Endothelial cell of umbilical vein (primary cell): ENCODE measurements at regions not wholly inside any gene's neighbourhood (a gene's known extent, or its start where the extent isn't known, plus 50 kb on each side); places are given as distances from the start of the nearest gene placed in this dataset.

Experiments
- BruUV-seq: library from RNA; stranded (reverse); fragments of 400-500 nt; replicated peaks from 2 replicates; lab custom pipeline; 2021; lab: Mats Ljungman, UMichigan
- CTCF ChIA-PET: fragments of 300-600, 350-600 bp; sonication (Branson Sonifier 250); formaldehyde crosslinking; loops from one replicate; lab custom pipeline; 2021; ENCODE audit warnings: antibody characterized with exemption, inconsistent platforms; lab: Charles Lee
- POLR2A ChIA-PET: fragments of 300-600, 350-600 bp; sonication (Branson Sonifier 250); formaldehyde crosslinking; loops from one replicate; lab custom pipeline; 2021; ENCODE audit warnings: antibody characterized with exemption, inconsistent platforms; lab: Charles Lee
- DNase-seq: peaks from one replicate; pipeline ENCODE4 v3.0.0-alpha.2; 2011; ENCODE audit warnings: low read depth, low spot score
- FAIRE-seq: peaks from 2 replicates; lab custom pipeline; 2011; peaks lifted over from hg19 to GRCh38; lab: Jason Lieb, UNC
- H2AFZ ChIP-seq: 2 replicates; pipeline ENCODE4 v1.6.0; 2012; ENCODE audit warnings: low read depth, low read length, control low read depth, inconsistent platforms
- H3K27ac ChIP-seq: 2 replicates; pipeline ENCODE4 v1.5.1; 2011; ENCODE audit warnings: low read depth, mild to moderate bottlenecking, control low read depth, low read length, moderate library complexity; ENCODE audit not compliant: insufficient read depth
- H3K27me3 ChIP-seq, 2 experiments: 2 replicates each; pipeline versions ENCODE4 v1.6.0 to v1.6.1; 2011; ENCODE audit warnings: low read length in 2 of 2, mixed read lengths in 1 of 2; ENCODE audit not compliant: control insufficient read depth in 2 of 2, insufficient read depth in 2 of 2
- H3K36me3 ChIP-seq, 2 experiments: 2 replicates in 1 of 2; 3 replicates in 1 of 2; pipeline ENCODE4 v1.5.1; 2011; ENCODE audit warnings: low read length in 2 of 2, mild to moderate bottlenecking in 1 of 2, moderate library complexity in 1 of 2; ENCODE audit not compliant: control insufficient read depth in 2 of 2, insufficient read depth in 2 of 2; ENCODE audit errors: extremely low read depth in 1 of 2
- H3K4me1 ChIP-seq: 3 replicates; pipeline ENCODE4 v1.5.1; 2011; ENCODE audit warnings: mild to moderate bottlenecking, low read length; ENCODE audit not compliant: control insufficient read depth, insufficient read depth; ENCODE audit errors: extremely low read depth
- H3K4me2 ChIP-seq: 2 replicates; pipeline ENCODE4 v1.6.1; 2011; ENCODE audit warnings: low read length, control low read depth, mixed read lengths; ENCODE audit not compliant: insufficient read depth
- H3K4me3 ChIP-seq, 3 experiments: fragments of 200-600 bp in 1 of 3; sonication (generic), shearing (Covaris generic) in 1 of 3; replicated peaks in 1 of 3; 2 replicates each; pipeline ENCODE4 v1.5.1; 2011 to 2016; ENCODE audit warnings: control low read depth in 3 of 3, low read length in 3 of 3, mild to moderate bottlenecking in 2 of 3, inconsistent platforms in 1 of 3, low read depth in 1 of 3, moderate library complexity in 1 of 3; ENCODE audit not compliant: insufficient read depth in 1 of 3
- H3K79me2 ChIP-seq: 2 replicates; pipeline ENCODE4 v1.6.0; 2012; ENCODE audit warnings: low read length, inconsistent platforms; ENCODE audit not compliant: control insufficient read depth, insufficient read depth
- H3K9ac ChIP-seq: replicated peaks from 2 replicates; pipeline ENCODE3; 2011; ENCODE audit warnings: low read length, control low read depth; ENCODE audit not compliant: insufficient read depth; ENCODE audit errors: extremely low read depth
- H3K9me1 ChIP-seq: replicated peaks from 3 replicates; pipeline ENCODE4 v1.6.0; 2011; ENCODE audit warnings: mild to moderate bottlenecking, low read length; ENCODE audit not compliant: control insufficient read depth, insufficient read depth; ENCODE audit errors: extremely low read depth
- H3K9me3 ChIP-seq: replicated peaks from 2 replicates; pipeline ENCODE4 v1.5.1; 2012; ENCODE audit warnings: low read length, inconsistent platforms; ENCODE audit not compliant: control insufficient read depth, insufficient read depth
- H4K20me1 ChIP-seq: replicated peaks from 2 replicates; pipeline ENCODE3; 2011; ENCODE audit warnings: mild to moderate bottlenecking, low read length; ENCODE audit not compliant: control insufficient read depth, insufficient read depth; ENCODE audit errors: extremely low read depth
- EZH2 ChIP-seq: IDR thresholded peaks from 2 replicates; pipeline ENCODE4 v1.6.1; 2012; ENCODE audit warnings: borderline replicate concordance, low read depth, mild to moderate bottlenecking, moderate library complexity, low read length, inconsistent platforms; ENCODE audit not compliant: severe bottlenecking
- FOS ChIP-seq: IDR thresholded peaks from 2 replicates; pipeline ENCODE4 v1.6.1; 2011; ENCODE audit warnings: mild to moderate bottlenecking, low read length, moderate library complexity, borderline replicate concordance; ENCODE audit not compliant: insufficient read depth
- GATA2 ChIP-seq: IDR thresholded peaks from 2 replicates; pipeline ENCODE4 v1.7.0; 2011; ENCODE audit warnings: low read depth, mild to moderate bottlenecking, moderate library complexity, mixed read lengths, low read length; ENCODE audit not compliant: insufficient read length, insufficient read depth
- JUN ChIP-seq: IDR thresholded peaks from 2 replicates; pipeline ENCODE4 v1.6.1; 2011; ENCODE audit warnings: borderline replicate concordance, low read depth; ENCODE audit not compliant: insufficient read length, insufficient read depth
- MYC ChIP-seq: IDR thresholded peaks from one replicate; pipeline ENCODE4 v1.6.1; 2011; ENCODE audit warnings: mild to moderate bottlenecking, low read depth, low read length
- POLR2A ChIP-seq: IDR thresholded peaks from 2 replicates; pipeline ENCODE4 v1.6.1; 2012; ENCODE audit warnings: low read depth, mild to moderate bottlenecking, control low read depth, low read length
- POLR2AphosphoS5 ChIP-seq: IDR thresholded peaks from 2 replicates; pipeline ENCODE4 v1.6.1; 2012; ENCODE audit warnings: low read depth, mild to moderate bottlenecking, control low read depth, low read length, moderate library complexity; ENCODE audit not compliant: insufficient read depth
- dilution Hi-C: fragments of 300-500 bp; cut with MboI; formaldehyde crosslinking; loops from one replicate; pipeline ENCODE4 v1.15.0; 2019; ENCODE audit warnings: low sequenced_read_pairs; ENCODE audit not compliant: extremely low pct_ligation_motif_present
- intact Hi-C: fragments of 100-400 bp; cut with micrococcal nuclease; formaldehyde crosslinking; loops from one replicate; pipeline ENCODE4 v1.10.0; 2022
- TF ChIP-seq, protein P1 (sequence below): IDR thresholded peaks from 2 replicates; pipeline ENCODE4 v1.6.1; 2011; ENCODE audit not compliant: insufficient read depth, insufficient read length
- TF ChIP-seq, protein P2 (sequence below), 2 donors: IDR thresholded peaks; 1 replicate in 1 of 2; 2 replicates in 1 of 2; pipeline ENCODE4 v1.5.1; 2011; ENCODE audit warnings: low read length in 2 of 2, mild to moderate bottlenecking in 2 of 2, moderate library complexity in 2 of 2, control low read depth in 1 of 2, inconsistent platforms in 1 of 2, low read depth in 1 of 2; ENCODE audit not compliant: insufficient read depth in 1 of 2; ENCODE audit errors: extremely low read depth in 1 of 2

DNA sequence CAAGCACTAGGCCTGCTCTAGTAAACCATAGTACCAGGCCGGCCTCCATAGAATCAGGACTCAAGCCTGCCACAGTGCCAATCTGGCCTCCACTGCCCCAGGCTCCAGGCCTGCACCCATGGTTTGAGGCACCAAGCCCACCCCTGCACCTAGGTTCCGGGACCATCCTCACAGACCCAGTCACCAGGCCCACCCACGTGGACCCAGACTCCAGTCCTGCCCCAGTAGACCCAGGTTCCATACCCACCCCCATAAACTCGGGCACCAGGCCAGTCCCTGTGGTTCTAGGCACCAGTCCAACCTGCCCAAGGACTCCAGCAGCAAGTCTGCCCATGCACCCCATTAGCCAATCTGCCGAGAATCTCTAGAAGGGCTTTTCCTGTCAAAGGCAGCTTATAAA is 501.8 kb upstream of the TMPO start:
- H3K4me1 ChIP-seq: no peaks in the 10 kb centered on the region
- H4K20me1 ChIP-seq: no peaks in the 10 kb centered on the region
- DNase-seq (no peak), FAIRE-seq (no peak)
- ChIA-PET CTCF (no interaction called here), POLR2A (no interaction called here)
- H2AFZ ChIP-seq: no peak overlapping the region
- H3K9me3 ChIP-seq: no peaks in the 10 kb centered on the region
- no peaks in the 10 kb centered on the region for H3K27me3 ChIP-seq
- BruUV-seq: no TSS peak
- no peak overlapping the region for H3K27ac ChIP-seq
- no peaks in the 10 kb centered on the region for H3K36me3 ChIP-seq
- intact Hi-C loops: no loop called here
- H3K4me2 ChIP-seq: no peak overlapping the region
- no peaks in the 10 kb centered on the region for H3K79me2 ChIP-seq
- H3K9ac ChIP-seq: no peak overlapping the region
- H3K4me3 ChIP-seq: no peak overlapping the region
- TF ChIP-seq, protein P1, sequence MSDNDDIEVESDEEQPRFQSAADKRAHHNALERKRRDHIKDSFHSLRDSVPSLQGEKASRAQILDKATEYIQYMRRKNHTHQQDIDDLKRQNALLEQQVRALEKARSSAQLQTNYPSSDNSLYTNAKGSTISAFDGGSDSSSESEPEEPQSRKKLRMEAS: no peak
- TF ChIP-seq POLR2AphosphoS5 (no peak), JUN (no peak), MYC (no peak), EZH2 (no peak), POLR2A (no peak), FOS (no peak), GATA2 (no peak)
- TF ChIP-seq, protein P2, sequence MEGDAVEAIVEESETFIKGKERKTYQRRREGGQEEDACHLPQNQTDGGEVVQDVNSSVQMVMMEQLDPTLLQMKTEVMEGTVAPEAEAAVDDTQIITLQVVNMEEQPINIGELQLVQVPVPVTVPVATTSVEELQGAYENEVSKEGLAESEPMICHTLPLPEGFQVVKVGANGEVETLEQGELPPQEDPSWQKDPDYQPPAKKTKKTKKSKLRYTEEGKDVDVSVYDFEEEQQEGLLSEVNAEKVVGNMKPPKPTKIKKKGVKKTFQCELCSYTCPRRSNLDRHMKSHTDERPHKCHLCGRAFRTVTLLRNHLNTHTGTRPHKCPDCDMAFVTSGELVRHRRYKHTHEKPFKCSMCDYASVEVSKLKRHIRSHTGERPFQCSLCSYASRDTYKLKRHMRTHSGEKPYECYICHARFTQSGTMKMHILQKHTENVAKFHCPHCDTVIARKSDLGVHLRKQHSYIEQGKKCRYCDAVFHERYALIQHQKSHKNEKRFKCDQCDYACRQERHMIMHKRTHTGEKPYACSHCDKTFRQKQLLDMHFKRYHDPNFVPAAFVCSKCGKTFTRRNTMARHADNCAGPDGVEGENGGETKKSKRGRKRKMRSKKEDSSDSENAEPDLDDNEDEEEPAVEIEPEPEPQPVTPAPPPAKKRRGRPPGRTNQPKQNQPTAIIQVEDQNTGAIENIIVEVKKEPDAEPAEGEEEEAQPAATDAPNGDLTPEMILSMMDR (IDR thresholded peaks at IDR 0.05; ENCODE audit: extremely low read depth in 1 of 2, insufficient read depth in 1 of 2, low read depth in 1 of 2, low read length in 2 of 2): no peak
- H3K9me1 ChIP-seq: no peaks in the 10 kb centered on the region
- dilution Hi-C loops: no loop called here
